ENCODE measurements at regions not wholly inside any gene's neighbourhood (a gene's known extent, or its start where the extent isn't known, plus 50 kb on each side); places are given as distances from the start of the nearest gene placed in this dataset.

GRCh38 chr4:160894128-160894527 lies 1269.7 kb downstream of the FSTL5 start:
- H3K27me3 Mint-ChIP-seq (ENCODE audit: insufficient read depth) = no peaks in the 10 kb centered on the region
- H3K9me3 Mint-ChIP-seq = peaks cover 13% of the 10 kb centered on the region
- no peak overlapping the region for H3K4me3 Mint-ChIP-seq
- H3K36me3 Mint-ChIP-seq (ENCODE audit: low read depth) = no peaks in the 10 kb centered on the region
- H3K4me1 Mint-ChIP-seq (ENCODE audit: low read depth) = no peaks in the 10 kb centered on the region
- no peak for DNase-seq (ENCODE audit: low spot score)
- intact Hi-C loops (cut with micrococcal nuclease) = no loop called here
- no peak overlapping the region for H3K27ac Mint-ChIP-seq

DNA sequence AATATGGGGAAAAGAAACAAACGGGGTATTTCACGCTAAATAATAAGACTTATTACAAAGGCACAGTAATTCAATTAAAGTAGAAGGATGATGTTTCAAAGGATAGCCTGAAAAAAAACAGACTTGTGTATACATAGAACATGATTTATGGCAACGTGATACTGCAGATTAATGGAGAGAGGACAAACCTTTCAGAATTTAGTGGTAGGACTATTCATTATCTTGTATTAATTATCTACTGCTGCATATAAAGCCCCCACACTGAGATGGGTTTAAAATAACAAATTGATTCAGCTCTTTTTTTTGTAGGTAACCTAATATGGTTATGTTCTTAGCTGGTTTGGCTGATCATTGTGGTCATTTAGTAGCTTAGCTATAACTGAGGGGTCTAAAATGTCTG lies 1269.0 kb downstream of the FSTL5 start:
- no peak for DNase-seq (ENCODE audit: low spot score)
- Mint-ChIP-seq H3K9me3 (peaks cover 17% of the 10 kb centered on the region), H3K4me1 (ENCODE audit: low read depth) (no peaks in the 10 kb centered on the region), H3K4me3 (no peak overlapping the region), H3K27ac (no peak overlapping the region), H3K27me3 (ENCODE audit: insufficient read depth) (no peaks in the 10 kb centered on the region), H3K36me3 (ENCODE audit: low read depth) (no peaks in the 10 kb centered on the region)
- intact Hi-C loops (cut with micrococcal nuclease) = no loop called here

DNA sequence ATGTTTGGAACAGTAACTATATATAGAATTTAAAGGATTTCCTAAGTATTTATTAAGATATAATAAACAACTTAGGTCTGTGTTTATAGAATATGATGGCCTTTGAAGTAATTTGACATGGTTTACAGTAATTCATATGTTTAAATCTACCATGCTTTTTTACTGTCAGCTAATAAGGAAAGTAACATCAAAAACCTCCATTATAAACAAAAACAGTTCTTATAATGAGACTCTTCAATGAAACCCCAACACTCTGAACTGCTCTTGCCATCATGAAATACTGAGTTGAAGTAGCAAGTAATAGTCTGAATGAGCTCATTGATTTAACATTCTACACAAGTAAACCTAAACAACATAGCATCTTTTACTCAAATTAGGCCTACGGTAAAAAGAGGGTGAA lies 1236.5 kb downstream of the FSTL5 start:
- Mint-ChIP-seq H3K36me3 (ENCODE audit: low read depth) (no peaks in the 10 kb centered on the region), H3K27me3 (ENCODE audit: insufficient read depth) (no peaks in the 10 kb centered on the region), H3K4me3 (no peak overlapping the region), H3K4me1 (ENCODE audit: low read depth) (no peaks in the 10 kb centered on the region), H3K9me3 (peaks cover 3% of the 10 kb centered on the region), H3K27ac (no peak overlapping the region)
- no peak for DNase-seq (ENCODE audit: low spot score)
- intact Hi-C loops (cut with micrococcal nuclease) = no loop called here

DNA sequence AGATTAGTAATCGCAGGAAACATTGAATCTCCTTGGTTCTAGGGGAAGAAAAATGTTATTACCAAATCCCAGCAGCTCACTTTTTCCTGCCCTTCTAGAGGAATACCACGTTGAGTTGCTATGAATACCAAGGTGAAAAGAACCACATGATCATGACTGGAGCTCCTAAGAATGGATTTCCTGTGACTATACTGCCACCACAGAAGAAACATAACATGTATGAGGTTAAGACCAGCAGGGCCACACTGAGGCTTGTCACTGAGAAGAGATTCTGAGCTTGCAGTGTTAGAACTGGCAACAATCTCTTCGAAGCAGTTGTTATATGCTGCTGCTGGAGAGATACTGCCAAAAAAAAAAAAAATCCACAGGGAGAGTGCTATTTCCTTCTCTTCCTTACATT lies 1235.3 kb downstream of the FSTL5 start:
- peaks cover 3% of the 10 kb centered on the region for H3K9me3 Mint-ChIP-seq
- H3K4me1 Mint-ChIP-seq (ENCODE audit: low read depth) = no peaks in the 10 kb centered on the region
- no peak overlapping the region for H3K27ac Mint-ChIP-seq
- no peaks in the 10 kb centered on the region for H3K36me3 Mint-ChIP-seq (ENCODE audit: low read depth)
- no peak for DNase-seq (ENCODE audit: low spot score)
- no peak overlapping the region for H3K4me3 Mint-ChIP-seq
- intact Hi-C loops (cut with micrococcal nuclease) = no loop called here
- H3K27me3 Mint-ChIP-seq (ENCODE audit: insufficient read depth) = no peaks in the 10 kb centered on the region

DNA sequence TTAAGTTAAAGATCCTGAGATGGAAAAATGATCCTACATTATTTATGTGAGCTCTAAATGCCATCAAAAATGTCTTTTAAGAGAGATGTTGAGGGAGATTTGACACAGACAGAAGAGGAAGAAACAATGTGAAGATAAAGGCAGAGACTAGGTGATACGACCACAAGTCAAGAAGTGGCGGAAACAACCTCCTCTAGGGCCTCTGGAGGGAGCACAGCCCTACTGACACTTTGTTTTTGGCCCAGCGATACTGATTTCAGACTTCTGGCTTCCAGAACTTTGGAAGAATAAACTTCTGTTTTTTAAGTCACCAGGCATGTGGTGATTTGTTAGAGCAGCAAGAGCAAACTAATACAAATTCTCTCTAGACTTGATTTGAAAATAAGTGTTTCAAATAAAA lies 1216.1 kb downstream of the FSTL5 start:
- Mint-ChIP-seq H3K4me3 (no peak overlapping the region), H3K27me3 (ENCODE audit: insufficient read depth) (no peaks in the 10 kb centered on the region), H3K4me1 (ENCODE audit: low read depth) (no peaks in the 10 kb centered on the region), H3K36me3 (ENCODE audit: low read depth) (no peaks in the 10 kb centered on the region), H3K27ac (no peak overlapping the region), H3K9me3 (peaks cover 11% of the 10 kb centered on the region)
- intact Hi-C loops (cut with micrococcal nuclease) = no loop called here
- no peak for DNase-seq (ENCODE audit: low spot score)

DNA sequence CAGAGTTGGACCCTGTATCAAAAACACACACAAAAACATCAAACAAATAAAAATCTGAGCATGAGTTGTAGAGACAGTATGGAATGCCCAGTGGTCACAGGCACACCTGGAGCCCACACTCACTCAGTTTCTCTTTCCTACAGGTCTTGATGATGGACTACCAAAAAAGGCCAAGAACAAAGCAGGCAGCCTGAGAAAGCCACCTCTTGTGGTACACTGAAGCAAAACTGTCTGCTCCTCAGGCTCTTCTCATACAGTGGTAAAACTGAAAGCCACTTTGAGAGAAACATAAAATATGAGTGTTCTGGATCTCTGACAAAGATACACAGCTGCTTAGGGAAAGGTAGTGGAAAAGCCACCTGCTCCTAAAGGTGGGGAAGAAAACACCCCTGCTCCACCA lies 1206.9 kb downstream of the FSTL5 start:
- no peaks in the 10 kb centered on the region for H3K4me1 Mint-ChIP-seq (ENCODE audit: low read depth)
- DNase-seq (ENCODE audit: low spot score) = no peak
- H3K27ac Mint-ChIP-seq = no peak overlapping the region
- no peaks in the 10 kb centered on the region for H3K36me3 Mint-ChIP-seq (ENCODE audit: low read depth)
- H3K4me3 Mint-ChIP-seq = no peak overlapping the region
- H3K27me3 Mint-ChIP-seq (ENCODE audit: insufficient read depth) = no peaks in the 10 kb centered on the region
- no peaks in the 10 kb centered on the region for H3K9me3 Mint-ChIP-seq
- intact Hi-C loops (cut with micrococcal nuclease) = no loop called here

GRCh38 chr4:160969925-160970324 lies 1193.9 kb downstream of the FSTL5 start:
- no peaks in the 10 kb centered on the region for H3K27me3 Mint-ChIP-seq (ENCODE audit: insufficient read depth)
- no peak overlapping the region for H3K4me3 Mint-ChIP-seq
- H3K27ac Mint-ChIP-seq = no peak overlapping the region
- H3K36me3 Mint-ChIP-seq (ENCODE audit: low read depth) = no peaks in the 10 kb centered on the region
- H3K9me3 Mint-ChIP-seq = peaks cover 9% of the 10 kb centered on the region
- intact Hi-C loops (cut with micrococcal nuclease) = no loop called here
- no peaks in the 10 kb centered on the region for H3K4me1 Mint-ChIP-seq (ENCODE audit: low read depth)
- DNase-seq (ENCODE audit: low spot score) = no peak

DNA sequence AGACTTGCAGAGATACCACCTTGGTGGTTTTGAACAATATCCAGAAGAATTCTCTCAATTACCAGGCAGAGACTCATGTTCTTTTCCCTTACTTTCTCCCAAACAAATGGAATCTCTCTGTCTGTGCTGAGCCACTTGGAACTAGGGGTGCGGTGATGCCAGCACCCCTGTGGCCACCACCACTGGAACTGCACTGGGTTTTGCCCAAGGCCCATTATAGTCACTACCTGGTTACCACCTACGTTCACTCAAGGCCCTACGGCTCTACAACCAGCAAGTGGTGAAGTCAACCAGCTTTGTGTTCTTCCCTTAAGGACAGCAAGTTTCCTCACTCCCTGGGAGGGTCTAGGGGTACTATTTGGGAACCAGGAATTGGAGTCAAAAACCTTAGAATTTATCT lies 1183.7 kb downstream of the FSTL5 start:
- intact Hi-C loops (cut with micrococcal nuclease) = no loop called here
- no peak overlapping the region for H3K27ac Mint-ChIP-seq
- no peaks in the 10 kb centered on the region for H3K4me1 Mint-ChIP-seq (ENCODE audit: low read depth)

DNA sequence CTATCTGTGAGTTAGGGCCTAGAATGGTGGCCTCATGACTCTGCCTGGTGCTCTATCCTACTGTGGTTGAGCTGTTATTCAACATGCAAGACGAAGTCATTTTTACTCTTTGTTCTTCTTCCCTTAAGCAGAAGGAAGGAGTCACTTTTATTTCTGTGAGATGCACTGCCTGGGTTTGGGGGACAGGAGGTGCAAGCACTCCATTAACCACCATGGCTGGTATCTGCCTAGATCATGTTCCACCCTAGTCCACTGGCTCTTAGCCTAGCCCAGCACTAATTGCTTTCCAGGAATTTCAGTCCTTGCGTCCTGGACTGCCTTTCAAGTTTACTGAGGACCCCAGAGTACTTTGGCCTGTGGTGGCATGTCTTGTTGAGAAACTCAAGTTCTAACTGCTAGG lies 1182.7 kb downstream of the FSTL5 start:
- Mint-ChIP-seq H3K27me3 (ENCODE audit: insufficient read depth) (no peaks in the 10 kb centered on the region), H3K4me3 (no peak overlapping the region), H3K9me3 (peaks cover 10% of the 10 kb centered on the region), H3K4me1 (ENCODE audit: low read depth) (no peaks in the 10 kb centered on the region), H3K36me3 (ENCODE audit: low read depth) (no peaks in the 10 kb centered on the region), H3K27ac (no peak overlapping the region)
- no peak for DNase-seq (ENCODE audit: low spot score)
- intact Hi-C loops (cut with micrococcal nuclease) = no loop called here

More for the DNA sequence above, 1183.7 kb downstream of the FSTL5 start:
- no peaks in the 10 kb centered on the region for H3K27me3 Mint-ChIP-seq (ENCODE audit: insufficient read depth)
- peaks cover 10% of the 10 kb centered on the region for H3K9me3 Mint-ChIP-seq
- no peaks in the 10 kb centered on the region for H3K36me3 Mint-ChIP-seq (ENCODE audit: low read depth)
- no peak for DNase-seq (ENCODE audit: low spot score)
- H3K4me3 Mint-ChIP-seq = no peak overlapping the region

- H3K27me3 Mint-ChIP-seq (ENCODE audit: insufficient read depth) = no peaks in the 10 kb centered on the region
- H3K27ac Mint-ChIP-seq = no peak overlapping the region
- H3K4me3 Mint-ChIP-seq = no peak overlapping the region
- H3K4me1 Mint-ChIP-seq (ENCODE audit: low read depth) = no peaks in the 10 kb centered on the region
- H3K9me3 Mint-ChIP-seq = peaks cover 10% of the 10 kb centered on the region
- H3K36me3 Mint-ChIP-seq (ENCODE audit: low read depth) = no peaks in the 10 kb centered on the region
- intact Hi-C loops (cut with micrococcal nuclease) = no loop called here
- DNase-seq (ENCODE audit: low spot score) = no peak
Measured at GRCh38 chr4:160983035-160983434, 1180.8 kb downstream of the FSTL5 start.

DNA sequence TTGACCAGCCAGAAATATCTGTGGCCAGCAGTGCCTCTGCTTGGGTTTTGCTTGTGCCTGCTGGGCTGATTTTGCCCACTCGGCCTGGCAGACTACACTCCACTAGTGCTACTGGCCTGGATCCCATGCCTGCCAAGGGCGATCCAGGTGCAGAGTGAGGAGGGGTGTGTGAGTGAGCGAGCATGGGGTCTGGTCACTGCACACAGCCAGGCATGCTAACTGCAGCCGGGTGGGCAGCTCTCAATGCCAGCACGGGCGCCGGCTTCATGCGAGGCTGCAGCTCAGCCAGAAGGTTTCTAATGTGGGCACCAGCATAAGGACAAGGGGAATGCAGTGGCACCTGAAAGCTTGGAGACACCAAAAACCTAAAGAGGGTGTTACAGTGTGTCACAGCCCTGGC lies 1161.4 kb downstream of the FSTL5 start:
- Mint-ChIP-seq H3K27me3 (ENCODE audit: insufficient read depth) (no peaks in the 10 kb centered on the region), H3K9me3 (peaks cover 16% of the 10 kb centered on the region), H3K4me1 (ENCODE audit: low read depth) (no peaks in the 10 kb centered on the region), H3K27ac (no peak overlapping the region), H3K36me3 (ENCODE audit: low read depth) (no peaks in the 10 kb centered on the region), H3K4me3 (no peak overlapping the region)
- DNase-seq (ENCODE audit: low spot score) = no peak
- intact Hi-C loops (cut with micrococcal nuclease) = no loop called here

GRCh38 chr4:161003418-161004057 lies 1160.3 kb downstream of the FSTL5 start:
- no peak for DNase-seq (ENCODE audit: low spot score)
- Mint-ChIP-seq H3K4me3 (no peak overlapping the region), H3K9me3 (peaks cover 19% of the 10 kb centered on the region), H3K4me1 (ENCODE audit: low read depth) (no peaks in the 10 kb centered on the region), H3K36me3 (ENCODE audit: low read depth) (no peaks in the 10 kb centered on the region), H3K27me3 (ENCODE audit: insufficient read depth) (no peaks in the 10 kb centered on the region), H3K27ac (no peak overlapping the region)
- intact Hi-C loops (cut with micrococcal nuclease) = no loop called here

GRCh38 chr4:161005746-161006145 lies 1158.1 kb downstream of the FSTL5 start:
- Mint-ChIP-seq H3K36me3 (ENCODE audit: low read depth) (no peaks in the 10 kb centered on the region), H3K4me3 (no peak overlapping the region), H3K27ac (no peak overlapping the region), H3K4me1 (ENCODE audit: low read depth) (no peaks in the 10 kb centered on the region), H3K27me3 (ENCODE audit: insufficient read depth) (no peaks in the 10 kb centered on the region), H3K9me3 (peaks cover 19% of the 10 kb centered on the region)
- no peak for DNase-seq (ENCODE audit: low spot score)
- intact Hi-C loops (cut with micrococcal nuclease) = no loop called here

DNA sequence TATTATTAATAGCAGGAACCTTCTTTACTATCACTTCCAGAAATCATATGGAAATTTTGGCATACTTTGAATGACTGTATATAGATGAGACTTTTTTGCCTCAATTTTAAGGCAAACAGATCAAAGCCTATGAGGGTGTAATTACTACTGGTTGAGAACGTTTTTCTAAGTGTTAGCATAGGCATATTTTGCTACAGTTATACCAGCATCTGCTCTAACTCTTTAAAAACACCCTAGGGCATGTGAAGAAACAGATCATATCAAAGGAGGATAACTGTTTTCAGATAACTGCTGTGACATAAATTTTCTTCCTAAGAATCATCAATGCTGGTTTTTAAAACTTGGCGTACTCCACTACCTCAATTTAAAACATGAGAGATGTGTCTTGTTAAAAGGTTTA lies 1155.3 kb downstream of the FSTL5 start:
- DNase-seq (ENCODE audit: low spot score) = no peak
- H3K27me3 Mint-ChIP-seq (ENCODE audit: insufficient read depth) = no peaks in the 10 kb centered on the region
- H3K36me3 Mint-ChIP-seq (ENCODE audit: low read depth) = no peaks in the 10 kb centered on the region
- H3K9me3 Mint-ChIP-seq = peaks cover 16% of the 10 kb centered on the region
- intact Hi-C loops (cut with micrococcal nuclease) = no loop called here
- no peak overlapping the region for H3K4me3 Mint-ChIP-seq
- no peak overlapping the region for H3K27ac Mint-ChIP-seq
- H3K4me1 Mint-ChIP-seq (ENCODE audit: low read depth) = no peaks in the 10 kb centered on the region

Data from activated T-helper 1 cell treated with anti-CD3 and anti-CD28 coated beads, Interleukin-12 subunit alpha, Interleukin-12 subunit beta, Interleukin-2, Interleukin-4 antibody, amounts not matched to agents 30 ng/mL and 10 ng/mL and 1 ng/mL, durations not matched to agents 14 hours and 24 hours and 36 hours (primary cell).